Smooth muscle cell (in vitro differentiated cells): ENCODE measurements at regions not wholly inside any gene's neighbourhood (a gene's known extent, or its start where the extent isn't known, plus 50 kb on each side); places are given as distances from the start of the nearest gene placed in this dataset.

Experiments used
- DNase-seq: peaks from one replicate; lab custom pipeline; 2025; ENCODE audit not compliant: unreplicated experiment; lab: John Stamatoyannopoulos, UW
- H2AFZ ChIP-seq: fragments of 200-600 bp; sonication (generic); 2 replicates; pipeline ENCODE4 v1.6.0; 2016; ENCODE audit warnings: antibody characterized with exemption, low read depth, mild to moderate bottlenecking
- H3F3A ChIP-seq: fragments of 200-600 bp; sonication (generic); 2 replicates; pipeline ENCODE4 v1.6.0; 2017; ENCODE audit warnings: antibody characterized with exemption, low read depth
- H3K27ac ChIP-seq: fragments of 200-600 bp; sonication (generic); 2 replicates; pipeline ENCODE4 v1.5.1; 2016; ENCODE audit warnings: low read depth, mild to moderate bottlenecking
- H3K27me3 ChIP-seq: fragments of 200-600 bp; sonication (generic); 2 replicates; pipeline ENCODE4 v1.6.1; 2016; ENCODE audit warnings: low read depth, mild to moderate bottlenecking
- H3K36me3 ChIP-seq: fragments of 200-600 bp; sonication (generic); 2 replicates; pipeline ENCODE4 v1.5.1; 2016; ENCODE audit warnings: low read depth
- H3K4me1 ChIP-seq: fragments of 200-600 bp; sonication (generic); 2 replicates; pipeline ENCODE4 v1.5.1; 2016; ENCODE audit warnings: low read depth
- H3K4me2 ChIP-seq: fragments of 200-600 bp; sonication (generic); 2 replicates; pipeline ENCODE4 v1.6.0; 2016; ENCODE audit warnings: mild to moderate bottlenecking
- H3K4me3 ChIP-seq: fragments of 200-600 bp; sonication (generic); 2 replicates; pipeline ENCODE4 v1.5.1; 2016; ENCODE audit warnings: mild to moderate bottlenecking
- H3K79me2 ChIP-seq: fragments of 200-600 bp; sonication (generic); 2 replicates; pipeline ENCODE4 v1.6.0; 2016; ENCODE audit warnings: low read depth, mild to moderate bottlenecking
- H3K9ac ChIP-seq: fragments of 200-600 bp; sonication (generic); 2 replicates; pipeline ENCODE4 v1.6.0; 2016; ENCODE audit warnings: low read depth
- H3K9me3 ChIP-seq: fragments of 200-600 bp; sonication (generic); replicated peaks from 2 replicates; pipeline ENCODE4 v1.5.1; 2016; ENCODE audit warnings: low read depth
- H4K20me1 ChIP-seq: fragments of 200-600 bp; sonication (generic); 2 replicates; pipeline ENCODE4 v1.6.0; 2016; ENCODE audit warnings: low read depth
- WGBS: methylation state at CpG from one replicate; pipeline ENCODE4 v1.1.7; 2016; ENCODE audit warnings: low lambda C conversion rate; 5-methylcytosine and 5-hydroxymethylcytosine counted together
- TF ChIP-seq, protein P1 (sequence below): fragments of 200-600 bp; sonication (generic); IDR thresholded peaks from 2 replicates; pipeline ENCODE4 v1.5.1; 2017; ENCODE audit warnings: borderline replicate concordance, mild to moderate bottlenecking, antibody characterized with exemption; ENCODE audit not compliant: insufficient read depth, poor library complexity, severe bottlenecking

DNA sequence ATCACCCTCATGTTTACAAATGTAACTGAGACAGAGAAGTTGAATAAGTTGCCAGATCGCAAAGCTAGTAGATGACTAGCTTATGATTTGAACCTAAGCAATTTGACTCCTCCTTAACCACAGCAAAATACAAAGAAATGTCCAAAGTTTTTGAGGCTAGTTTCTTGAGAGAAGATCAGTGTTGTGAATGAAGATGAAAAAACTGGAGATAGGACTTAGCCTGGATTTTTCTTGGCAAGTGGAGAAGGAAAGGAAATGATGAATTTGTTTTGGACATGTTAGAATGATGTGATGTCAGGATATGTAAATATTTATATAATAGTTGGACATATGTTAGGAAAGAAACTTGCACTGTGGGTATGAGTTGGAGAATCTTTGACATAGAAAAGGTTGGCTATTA lies 149.8 kb downstream of the LSMEM1 start:
- no peaks in the 10 kb centered on the region for H3K36me3 ChIP-seq
- no peaks in the 10 kb centered on the region for H3K4me1 ChIP-seq
- no peaks in the 10 kb centered on the region for H3K79me2 ChIP-seq
- H3F3A ChIP-seq, result no peaks in the 10 kb centered on the region
- H3K9ac ChIP-seq, result no peak overlapping the region
- no peak overlapping the region for H3K4me2 ChIP-seq
- no peaks in the 10 kb centered on the region for H3K27me3 ChIP-seq
- no peak for DNase-seq
- TF ChIP-seq, protein P1, sequence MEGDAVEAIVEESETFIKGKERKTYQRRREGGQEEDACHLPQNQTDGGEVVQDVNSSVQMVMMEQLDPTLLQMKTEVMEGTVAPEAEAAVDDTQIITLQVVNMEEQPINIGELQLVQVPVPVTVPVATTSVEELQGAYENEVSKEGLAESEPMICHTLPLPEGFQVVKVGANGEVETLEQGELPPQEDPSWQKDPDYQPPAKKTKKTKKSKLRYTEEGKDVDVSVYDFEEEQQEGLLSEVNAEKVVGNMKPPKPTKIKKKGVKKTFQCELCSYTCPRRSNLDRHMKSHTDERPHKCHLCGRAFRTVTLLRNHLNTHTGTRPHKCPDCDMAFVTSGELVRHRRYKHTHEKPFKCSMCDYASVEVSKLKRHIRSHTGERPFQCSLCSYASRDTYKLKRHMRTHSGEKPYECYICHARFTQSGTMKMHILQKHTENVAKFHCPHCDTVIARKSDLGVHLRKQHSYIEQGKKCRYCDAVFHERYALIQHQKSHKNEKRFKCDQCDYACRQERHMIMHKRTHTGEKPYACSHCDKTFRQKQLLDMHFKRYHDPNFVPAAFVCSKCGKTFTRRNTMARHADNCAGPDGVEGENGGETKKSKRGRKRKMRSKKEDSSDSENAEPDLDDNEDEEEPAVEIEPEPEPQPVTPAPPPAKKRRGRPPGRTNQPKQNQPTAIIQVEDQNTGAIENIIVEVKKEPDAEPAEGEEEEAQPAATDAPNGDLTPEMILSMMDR, result no peak
- no peaks in the 10 kb centered on the region for H3K9me3 ChIP-seq
- WGBS, result 100% methylated on average over 1 of the region's 1 CpG
- H4K20me1 ChIP-seq, result no peaks in the 10 kb centered on the region
- no peak overlapping the region for H3K27ac ChIP-seq
- no peak overlapping the region for H3K4me3 ChIP-seq
- H2AFZ ChIP-seq, result no peak overlapping the region

DNA sequence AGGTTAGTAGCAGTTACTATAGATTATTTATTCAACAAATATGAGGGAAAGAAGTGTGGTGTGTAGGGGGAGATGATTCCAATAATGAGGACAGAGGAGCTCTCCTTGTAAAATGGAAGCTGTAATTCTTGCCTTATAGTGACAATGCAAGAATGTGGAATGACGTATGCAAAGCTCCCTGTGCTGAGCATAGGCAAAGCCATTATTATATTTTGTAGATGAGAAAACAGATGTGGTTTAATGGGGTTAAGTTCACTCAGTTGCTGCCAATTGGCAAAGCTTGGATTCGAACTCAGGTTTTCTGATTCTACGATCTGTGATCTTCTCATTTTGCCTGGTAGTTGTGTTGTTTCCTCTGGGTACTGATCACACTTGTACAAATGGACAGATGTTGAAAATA lies 153.3 kb downstream of the LSMEM1 start:
- no peak for DNase-seq
- 87% methylated on average over 3 of the region's 3 CpGs for WGBS
- Histone ChIP-seq H4K20me1 (no peaks in the 10 kb centered on the region), H3K27ac (no peak overlapping the region), H3K9me3 (no peaks in the 10 kb centered on the region), H3K27me3 (no peaks in the 10 kb centered on the region), H3K36me3 (no peaks in the 10 kb centered on the region), H2AFZ (no peak overlapping the region), H3K79me2 (no peaks in the 10 kb centered on the region), H3K4me3 (no peak overlapping the region), H3F3A (no peaks in the 10 kb centered on the region), H3K9ac (no peak overlapping the region), H3K4me1 (no peaks in the 10 kb centered on the region), H3K4me2 (no peak overlapping the region)
- TF ChIP-seq, protein P1, result no peak

DNA sequence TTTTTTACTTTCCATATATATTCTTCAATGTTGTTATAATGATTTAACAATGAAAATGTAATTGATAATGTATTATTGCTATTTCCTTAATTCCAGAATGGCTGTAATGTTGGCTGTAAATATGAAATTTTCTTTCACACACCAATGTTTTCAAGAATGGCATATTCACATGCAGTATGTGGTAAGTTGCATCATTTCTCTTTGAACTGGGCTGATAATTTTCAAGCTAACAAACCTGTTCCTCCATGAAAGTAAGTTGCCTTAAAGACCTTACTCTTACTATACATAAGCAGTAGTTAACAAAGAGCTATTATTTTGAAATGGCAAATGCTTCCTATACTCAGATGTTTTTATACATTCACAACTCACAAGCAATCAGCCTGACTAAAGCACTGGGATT lies 154.5 kb downstream of the TMEM168 start:
- no peaks in the 10 kb centered on the region for H3F3A ChIP-seq
- H3K36me3 ChIP-seq, result no peaks in the 10 kb centered on the region
- no peak overlapping the region for H3K4me2 ChIP-seq
- TF ChIP-seq, protein P1, result no peak
- no peak overlapping the region for H2AFZ ChIP-seq
- no peaks in the 10 kb centered on the region for H4K20me1 ChIP-seq
- no peak for DNase-seq
- H3K4me3 ChIP-seq, result no peak overlapping the region
- no peaks in the 10 kb centered on the region for H3K79me2 ChIP-seq
- no peaks in the 10 kb centered on the region for H3K9me3 ChIP-seq
- no peaks in the 10 kb centered on the region for H3K27me3 ChIP-seq
- H3K4me1 ChIP-seq, result no peaks in the 10 kb centered on the region
- H3K27ac ChIP-seq, result no peak overlapping the region
- no peak overlapping the region for H3K9ac ChIP-seq

DNA sequence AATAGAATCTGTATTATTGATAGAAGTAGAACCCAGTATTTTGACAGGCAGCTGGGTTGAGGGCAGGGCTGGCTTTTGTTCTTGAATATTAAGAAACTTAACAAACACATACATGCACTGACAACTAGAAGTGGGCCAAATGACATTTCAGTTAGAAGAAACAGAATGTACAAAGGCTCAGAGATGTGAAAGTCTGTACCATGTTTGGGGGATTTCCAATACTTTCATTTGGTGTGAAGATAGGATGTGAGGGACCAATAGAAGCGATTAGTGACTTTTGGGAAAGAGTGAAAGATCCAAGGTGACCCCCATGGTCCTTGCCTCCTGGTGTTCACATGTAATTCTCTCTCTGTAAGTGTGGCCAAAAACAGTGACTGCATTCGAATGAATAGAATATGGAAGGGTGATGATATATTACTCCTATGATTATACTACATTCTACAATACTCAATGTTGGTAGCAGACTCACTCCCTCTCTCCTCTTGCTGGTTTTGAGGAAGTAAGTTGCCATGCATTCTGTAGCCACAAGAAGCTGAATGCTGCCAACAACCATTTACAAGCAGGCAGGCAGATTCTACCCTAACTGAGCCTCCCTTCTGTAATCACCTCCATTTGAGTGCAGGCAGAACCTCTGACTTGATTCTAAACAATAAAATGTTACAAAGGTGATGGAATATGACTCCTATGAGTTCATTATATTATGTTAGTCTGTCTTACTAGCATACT lies 151.4 kb downstream of the TMEM168 start:
- WGBS, result 90% methylated on average over 2 of the region's 2 CpGs

More for the DNA sequence above, 151.4 kb downstream of the TMEM168 start:
- Histone ChIP-seq H3F3A (no peaks in the 10 kb centered on the region), H2AFZ (no peak overlapping the region), H3K9ac (no peak overlapping the region), H3K9me3 (peaks cover 4% of the 10 kb centered on the region), H3K27me3 (no peaks in the 10 kb centered on the region), H4K20me1 (no peaks in the 10 kb centered on the region), H3K4me3 (no peak overlapping the region), H3K79me2 (no peaks in the 10 kb centered on the region), H3K27ac (no peak overlapping the region), H3K36me3 (no peaks in the 10 kb centered on the region), H3K4me1 (no peaks in the 10 kb centered on the region), H3K4me2 (no peak overlapping the region)
- DNase-seq, result no peak
- TF ChIP-seq, protein P1, result no peak
